ENCODE measurements at regions not wholly inside any gene's neighbourhood (a gene's known extent, or its start where the extent isn't known, plus 50 kb on each side); places are given as distances from the start of the nearest gene placed in this dataset.

GRCh38 chr12:24741216-24741615, 207.7 kb downstream of the BCAT1 start:
- TF ChIP-seq CTCF (IDR thresholded peaks at IDR 0.05; ENCODE audit: low read depth, low read length) (no peak), EZH2phosphoT487 (IDR thresholded peaks at IDR 0.05; ENCODE audit: low read depth) (no peak)
- Histone ChIP-seq H3K36me3 (replicated peaks; ENCODE audit: low read depth, low read length) (no peaks in the 10 kb centered on the region), H3K4me3 (ENCODE audit: low read length) (peak overlapping the region; percentile 70), H3K79me2 (ENCODE audit: low read length) (no peaks in the 10 kb centered on the region), H3K9me3 (ENCODE audit: insufficient read depth, low read length) (no peaks in the 10 kb centered on the region), H3K27me3 (ENCODE audit: low read depth, low read length) (no peaks in the 10 kb centered on the region), H3K27ac (ENCODE audit: low read length) (peak overlapping the region; percentile 96), H4K20me1 (ENCODE audit: insufficient read depth, low read length) (no peaks in the 10 kb centered on the region), H3K4me2 (ENCODE audit: low read length) (peak overlapping the region; percentile 81), H3K4me1 (ENCODE audit: low read length) (peaks cover 80% of the 10 kb centered on the region), H2AFZ (ENCODE audit: low read depth, low read length) (no peak overlapping the region), H3K9ac (ENCODE audit: low read length) (peak overlapping the region; percentile 72)

GRCh38 chr12:24739106-24739779, 209.7 kb downstream of the BCAT1 start:
- Histone ChIP-seq H3K27me3 (ENCODE audit: low read depth, low read length) (no peaks in the 10 kb centered on the region), H3K36me3 (replicated peaks; ENCODE audit: low read depth, low read length) (no peaks in the 10 kb centered on the region), H3K4me2 (ENCODE audit: low read length) (peak overlapping the region; percentile 81), H3K79me2 (ENCODE audit: low read length) (no peaks in the 10 kb centered on the region), H2AFZ (ENCODE audit: low read depth, low read length) (no peak overlapping the region), H3K4me3 (ENCODE audit: low read length) (no peak overlapping the region), H3K9me3 (ENCODE audit: insufficient read depth, low read length) (no peaks in the 10 kb centered on the region), H3K4me1 (ENCODE audit: low read length) (peaks cover 96% of the 10 kb centered on the region), H3K9ac (ENCODE audit: low read length) (peak overlapping the region; percentile 1; the same call in 1 of the 2 replicates), H4K20me1 (ENCODE audit: insufficient read depth, low read length) (no peaks in the 10 kb centered on the region), H3K27ac (ENCODE audit: low read length) (peak overlapping the region; percentile 96)
- no peak for TF ChIP-seq CTCF (IDR thresholded peaks at IDR 0.05; ENCODE audit: low read depth, low read length)
- no peak for TF ChIP-seq EZH2phosphoT487 (IDR thresholded peaks at IDR 0.05; ENCODE audit: low read depth)

GRCh38 chr12:24738441-24738840, 210.5 kb downstream of the BCAT1 start:
- H2AFZ ChIP-seq (ENCODE audit: low read depth, low read length) = 0 out of 2 replicates have a peak overlapping the region, but pooled peaks have one; percentile 23
- H4K20me1 ChIP-seq (ENCODE audit: insufficient read depth, low read length) = no peaks in the 10 kb centered on the region
- H3K4me3 ChIP-seq (ENCODE audit: low read length) = no peak overlapping the region
- H3K79me2 ChIP-seq (ENCODE audit: low read length) = no peaks in the 10 kb centered on the region
- H3K4me2 ChIP-seq (ENCODE audit: low read length) = peak overlapping the region; percentile 64; the same call in 1 of the 2 replicates
- peaks cover 96% of the 10 kb centered on the region for H3K4me1 ChIP-seq (ENCODE audit: low read length)
- no peaks in the 10 kb centered on the region for H3K36me3 ChIP-seq (replicated peaks; ENCODE audit: low read depth, low read length)
- H3K9me3 ChIP-seq (ENCODE audit: insufficient read depth, low read length) = no peaks in the 10 kb centered on the region
- H3K9ac ChIP-seq (ENCODE audit: low read length) = peak overlapping the region; percentile 57
- TF ChIP-seq EZH2phosphoT487 (IDR thresholded peaks at IDR 0.05; ENCODE audit: low read depth) (no peak), CTCF (IDR thresholded peaks at IDR 0.05; ENCODE audit: low read depth, low read length) (no peak)
- no peaks in the 10 kb centered on the region for H3K27me3 ChIP-seq (ENCODE audit: low read depth, low read length)
- H3K27ac ChIP-seq (ENCODE audit: low read length) = peak overlapping the region; percentile 53

GRCh38 chr12:24731596-24731995, 217.3 kb downstream of the BCAT1 start:
- no peak overlapping the region for H2AFZ ChIP-seq (ENCODE audit: low read depth, low read length)
- H3K4me1 ChIP-seq (ENCODE audit: low read length) = peaks cover 100% of the 10 kb centered on the region
- H3K36me3 ChIP-seq (replicated peaks; ENCODE audit: low read depth, low read length) = no peaks in the 10 kb centered on the region
- no peaks in the 10 kb centered on the region for H3K79me2 ChIP-seq (ENCODE audit: low read length)
- no peak overlapping the region for H3K4me3 ChIP-seq (ENCODE audit: low read length)
- peak overlapping the region; percentile 33 for H3K9ac ChIP-seq (ENCODE audit: low read length)
- peak overlapping the region; percentile 4; the same call in 1 of the 2 replicates for H3K4me2 ChIP-seq (ENCODE audit: low read length)
- TF ChIP-seq CTCF (IDR thresholded peaks at IDR 0.05; ENCODE audit: low read depth, low read length) (no peak), EZH2phosphoT487 (IDR thresholded peaks at IDR 0.05; ENCODE audit: low read depth) (no peak)
- H3K27ac ChIP-seq (ENCODE audit: low read length) = peak overlapping the region; percentile 5; the same call in 1 of the 2 replicates
- no peaks in the 10 kb centered on the region for H4K20me1 ChIP-seq (ENCODE audit: insufficient read depth, low read length)
- H3K9me3 ChIP-seq (ENCODE audit: insufficient read depth, low read length) = no peaks in the 10 kb centered on the region
- no peaks in the 10 kb centered on the region for H3K27me3 ChIP-seq (ENCODE audit: low read depth, low read length)

Measured in OCI-LY3 (cell line).